H9 (cell line): ENCODE measurements at regions not wholly inside any gene's neighbourhood (a gene's known extent, or its start where the extent isn't known, plus 50 kb on each side); places are given as distances from the start of the nearest gene placed in this dataset.

Source experiments
- DNase-seq: peaks from one replicate; pipeline ENCODE4 v3.0.0-alpha.2; 2017
- H2AFZ ChIP-seq: one replicate; pipeline ENCODE4 v1.6.1; 2013; ENCODE audit warnings: mild to moderate bottlenecking, low read length, control low read depth, moderate library complexity
- H2AK5ac ChIP-seq: 2 replicates; pipeline ENCODE4 v1.6.1; 2013; ENCODE audit warnings: low read length, control low read depth, mixed read lengths; ENCODE audit not compliant: insufficient read length
- H2BK120ac ChIP-seq: one replicate; pipeline ENCODE4 v1.6.1; 2013; ENCODE audit warnings: low read depth, mild to moderate bottlenecking, low read length, control low read depth, inconsistent platforms; ENCODE audit not compliant: poor library complexity, severe bottlenecking
- H2BK12ac ChIP-seq: 2 replicates; pipeline ENCODE4 v1.6.1; 2013; ENCODE audit warnings: low read length, control low read depth, mixed read lengths, low read depth; ENCODE audit not compliant: insufficient read length
- H2BK15ac ChIP-seq: 2 replicates; pipeline ENCODE4 v1.6.1; 2013; ENCODE audit warnings: low read depth, low read length, control low read depth
- H2BK20ac ChIP-seq: one replicate; pipeline ENCODE4 v1.6.1; 2013; ENCODE audit warnings: low read depth, mild to moderate bottlenecking, low read length, control low read depth, inconsistent platforms; ENCODE audit not compliant: poor library complexity, severe bottlenecking
- H2BK5ac ChIP-seq: 2 replicates; pipeline ENCODE4 v1.6.1; 2013; ENCODE audit warnings: low read length, control low read depth, mixed read lengths; ENCODE audit not compliant: insufficient read length
- H3K14ac ChIP-seq: 2 replicates; pipeline ENCODE4 v1.6.1; 2013; ENCODE audit warnings: low read length, control low read depth; ENCODE audit not compliant: insufficient read depth
- H3K18ac ChIP-seq: 2 replicates; pipeline ENCODE4 v1.6.1; 2013; ENCODE audit warnings: low read depth, mild to moderate bottlenecking, mixed read lengths, low read length, control low read depth; ENCODE audit not compliant: insufficient read length
- H3K23ac ChIP-seq: 2 replicates; pipeline ENCODE4 v1.6.1; 2013; ENCODE audit warnings: low read length, control low read depth, mixed read lengths, low read depth; ENCODE audit not compliant: insufficient read length
- H3K23me2 ChIP-seq: 2 replicates; pipeline ENCODE4 v1.6.1; 2013; ENCODE audit warnings: low read depth, mild to moderate bottlenecking, mixed read lengths, low read length, control low read depth; ENCODE audit not compliant: insufficient read length, poor library complexity, severe bottlenecking
- H3K27ac ChIP-seq: 2 replicates; pipeline ENCODE4 v1.5.1; 2013; ENCODE audit warnings: low read length, control low read depth, mixed read lengths, low read depth; ENCODE audit not compliant: insufficient read length
- H3K27me3 ChIP-seq: 2 replicates; pipeline ENCODE4 v1.6.1; 2013; ENCODE audit warnings: low read length, control low read depth, inconsistent platforms; ENCODE audit not compliant: insufficient read depth
- H3K4ac ChIP-seq: 2 replicates; pipeline ENCODE4 v1.6.1; 2013; ENCODE audit warnings: low read depth, mild to moderate bottlenecking, control low read depth, inconsistent platforms, low read length, moderate library complexity
- H3K4me1 ChIP-seq: 2 replicates; pipeline ENCODE4 v1.6.1; 2013; ENCODE audit warnings: low read length, control low read depth, inconsistent platforms; ENCODE audit not compliant: insufficient read depth
- H3K4me2 ChIP-seq: 2 replicates; pipeline ENCODE4 v1.6.1; 2013; ENCODE audit warnings: low read length, control low read depth, mixed read lengths; ENCODE audit not compliant: insufficient read length, insufficient read depth
- H3K56ac ChIP-seq: 2 replicates; pipeline ENCODE4 v1.6.1; 2013; ENCODE audit warnings: low read depth, mild to moderate bottlenecking, mixed read lengths, low read length, control low read depth; ENCODE audit not compliant: insufficient read length
- H3K79me1 ChIP-seq: 2 replicates; pipeline ENCODE4 v1.6.1; 2013; ENCODE audit warnings: low read depth, mild to moderate bottlenecking, moderate library complexity, low read length, control low read depth, inconsistent platforms; ENCODE audit not compliant: insufficient read depth, poor library complexity, severe bottlenecking
- H3K79me2 ChIP-seq: 2 replicates; pipeline ENCODE4 v1.6.1; 2013; ENCODE audit warnings: low read length, control low read depth, inconsistent platforms; ENCODE audit not compliant: insufficient read depth
- H3K9ac ChIP-seq: 2 replicates; pipeline ENCODE4 v1.6.1; 2013; ENCODE audit warnings: low read length, control low read depth, mixed read lengths; ENCODE audit not compliant: insufficient read length; ENCODE audit errors: extremely low read depth
- H3K9me3 ChIP-seq: one replicate; pipeline ENCODE4 v1.6.1; 2013; ENCODE audit warnings: low read depth, low read length, inconsistent platforms; ENCODE audit not compliant: control insufficient read depth
- H3T11ph ChIP-seq: one replicate; pipeline ENCODE4 v1.6.1; 2013; ENCODE audit warnings: mild to moderate bottlenecking, low read length, control low read depth, inconsistent platforms
- H4K20me1 ChIP-seq: one replicate; pipeline ENCODE4 v1.6.1; 2013; ENCODE audit not compliant: control insufficient read depth, insufficient read length, insufficient read depth
- H4K5ac ChIP-seq: 2 replicates; pipeline ENCODE4 v1.6.1; 2013; ENCODE audit warnings: low read depth, mild to moderate bottlenecking, mixed read lengths, low read length, control low read depth; ENCODE audit not compliant: insufficient read length
- H4K8ac ChIP-seq: replicated peaks from 2 replicates; pipeline ENCODE4 v1.6.1; 2013; ENCODE audit warnings: low read length, control low read depth, mixed read lengths, low read depth; ENCODE audit not compliant: insufficient read length
- H4K91ac ChIP-seq: 2 replicates; pipeline ENCODE4 v1.6.1; 2013; ENCODE audit warnings: low read depth, mild to moderate bottlenecking, moderate library complexity, mixed read lengths, low read length, control low read depth; ENCODE audit not compliant: insufficient read length
- H3K27ac Mint-ChIP-seq, 3 experiments: 2 replicates in 2 of 3; 3 replicates in 1 of 3; pipeline ENCODE4 v1.8.0; 2020 to 2021; ENCODE audit warnings: mixed read lengths in 3 of 3, mild to moderate bottlenecking in 1 of 3, moderate library complexity in 1 of 3
- H3K27me3 Mint-ChIP-seq: 2 replicates; pipeline ENCODE4 v1.8.0; 2021; ENCODE audit warnings: low read depth, mild to moderate bottlenecking, moderate library complexity, mixed read lengths
- H3K36me3 Mint-ChIP-seq, 3 experiments: 2 replicates in 2 of 3; 3 replicates in 1 of 3; pipeline ENCODE4 v1.8.0; 2020 to 2021; ENCODE audit warnings: low read depth in 3 of 3, mixed read lengths in 3 of 3; ENCODE audit not compliant: insufficient read depth in 1 of 3
- H3K4me1 Mint-ChIP-seq, 2 experiments: 2 replicates each; pipeline ENCODE4 v1.8.0; 2020; ENCODE audit warnings: mixed read lengths in 2 of 2
- H3K4me3 Mint-ChIP-seq, 2 experiments: 2 replicates in 1 of 2; 3 replicates in 1 of 2; pipeline ENCODE4 v1.8.0; 2020 to 2021; ENCODE audit warnings: mild to moderate bottlenecking in 2 of 2, mixed read lengths in 2 of 2, moderate library complexity in 1 of 2
- H3K9me3 Mint-ChIP-seq, 2 experiments: 2 replicates in 1 of 2; 3 replicates in 1 of 2; pipeline ENCODE4 v1.8.0; 2020; ENCODE audit warnings: mild to moderate bottlenecking in 2 of 2, mixed read lengths in 2 of 2, moderate library complexity in 1 of 2
- WGBS: extraction: QIAGEN DNeasy Blood & Tissue Kit; methylation state at CpG from one replicate; pipeline ENCODE4 v1.1.7; 2013; ENCODE audit warnings: missing lambda C conversion rate, low lambda C conversion rate, mixed read lengths; ENCODE audit not compliant: insufficient read length; ENCODE audit errors: extremely low coverage; 5-methylcytosine and 5-hydroxymethylcytosine counted together
- TF ChIP-seq, protein P1 (sequence below): fragments of 200-600 bp; sonication (generic); conservative IDR thresholded peaks from 3 replicates; pipeline ENCODE4 v1.8.0; 2021; ENCODE audit warnings: antibody characterized with exemption, mild to moderate bottlenecking

DNA sequence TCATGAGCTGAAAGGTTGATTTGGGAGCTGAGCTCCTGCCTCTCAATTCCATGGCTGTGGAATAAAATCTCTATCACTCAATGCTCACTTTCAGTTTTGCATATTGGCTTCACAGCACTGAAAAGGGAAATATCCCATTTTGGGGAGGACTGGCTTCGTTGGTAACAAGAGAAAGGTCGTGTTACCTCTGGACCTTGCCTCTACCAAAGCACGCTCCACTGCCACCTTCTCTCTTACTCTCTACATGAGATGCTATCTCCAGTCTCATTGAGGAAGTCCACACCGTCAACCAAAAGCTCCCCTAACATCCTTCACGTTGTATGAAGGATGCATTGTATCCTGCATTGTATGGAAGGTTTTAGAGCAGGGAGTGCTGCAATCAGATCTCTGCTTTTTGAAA is 195.0 kb upstream of the LDB2 start:
- no peaks in the 10 kb centered on the region for H3K79me1 ChIP-seq
- no CpG with 5 or more reads among the region's 5 CpGs for WGBS
- no peak overlapping the region for H3K27ac ChIP-seq

More for the DNA sequence above, 195.0 kb upstream of the LDB2 start:
- Histone ChIP-seq H2BK15ac (no peak overlapping the region), H3K9me3 (no peaks in the 10 kb centered on the region), H3K9ac (no peak overlapping the region), H2AFZ (no peak overlapping the region), H3K23ac (no peak overlapping the region), H4K20me1 (no peaks in the 10 kb centered on the region), H3K18ac (no peak overlapping the region), H3K79me2 (no peaks in the 10 kb centered on the region), H3K4me1 (peaks cover 3% of the 10 kb centered on the region; the same call in 1 of the 2 replicates), H2BK20ac (no peak overlapping the region), H3K56ac (no peak overlapping the region), H3K23me2 (no peaks in the 10 kb centered on the region), H4K91ac (no peak overlapping the region), H3K4me2 (no peak overlapping the region), H3T11ph (no peak overlapping the region), H2BK12ac (no peak overlapping the region), H2BK5ac (no peak overlapping the region), H3K14ac (no peak overlapping the region), H2BK120ac (no peak overlapping the region), H2AK5ac (no peak overlapping the region), H4K5ac (no peak overlapping the region), H4K8ac (no peak overlapping the region), H3K27me3 (no peaks in the 10 kb centered on the region), H3K4ac (no peak overlapping the region)
- TF ChIP-seq, protein P1, sequence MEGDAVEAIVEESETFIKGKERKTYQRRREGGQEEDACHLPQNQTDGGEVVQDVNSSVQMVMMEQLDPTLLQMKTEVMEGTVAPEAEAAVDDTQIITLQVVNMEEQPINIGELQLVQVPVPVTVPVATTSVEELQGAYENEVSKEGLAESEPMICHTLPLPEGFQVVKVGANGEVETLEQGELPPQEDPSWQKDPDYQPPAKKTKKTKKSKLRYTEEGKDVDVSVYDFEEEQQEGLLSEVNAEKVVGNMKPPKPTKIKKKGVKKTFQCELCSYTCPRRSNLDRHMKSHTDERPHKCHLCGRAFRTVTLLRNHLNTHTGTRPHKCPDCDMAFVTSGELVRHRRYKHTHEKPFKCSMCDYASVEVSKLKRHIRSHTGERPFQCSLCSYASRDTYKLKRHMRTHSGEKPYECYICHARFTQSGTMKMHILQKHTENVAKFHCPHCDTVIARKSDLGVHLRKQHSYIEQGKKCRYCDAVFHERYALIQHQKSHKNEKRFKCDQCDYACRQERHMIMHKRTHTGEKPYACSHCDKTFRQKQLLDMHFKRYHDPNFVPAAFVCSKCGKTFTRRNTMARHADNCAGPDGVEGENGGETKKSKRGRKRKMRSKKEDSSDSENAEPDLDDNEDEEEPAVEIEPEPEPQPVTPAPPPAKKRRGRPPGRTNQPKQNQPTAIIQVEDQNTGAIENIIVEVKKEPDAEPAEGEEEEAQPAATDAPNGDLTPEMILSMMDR = no peak
- Mint-ChIP-seq H3K27me3 (no peaks in the 10 kb centered on the region), H3K4me1 (peaks cover 22 to 28% of the 10 kb centered on the region in 2 experiments), H3K27ac (no peak overlapping the region), H3K36me3 (no peaks in the 10 kb centered on the region; a peak in 1 of 7 replicates), H3K9me3 (no peaks in the 10 kb centered on the region), H3K4me3 (no peak overlapping the region)
- no peak for DNase-seq
